Urinary bladder (tissue), 3 donors: ENCODE measurements at regions not wholly inside any gene's neighbourhood (a gene's known extent, or its start where the extent isn't known, plus 50 kb on each side); places are given as distances from the start of the nearest gene placed in this dataset.
"Not testable (repeated sequence)": the region's sequence is repeated elsewhere in the genome, so short reads cannot be mapped to it uniquely, and the experiment has no call there.

ENCODE experiments used
- DNase-seq: peaks from one replicate; pipeline ENCODE4 v3.0.0-alpha.2; 2015; ENCODE audit errors: extremely low spot score
- H3K27ac ChIP-seq: one replicate; pipeline ENCODE4 v1.5.1; 2013; ENCODE audit warnings: low read depth, mild to moderate bottlenecking, moderate library complexity
- H3K36me3 ChIP-seq: one replicate; pipeline ENCODE4 v1.6.1; 2013; ENCODE audit warnings: mild to moderate bottlenecking, moderate library complexity; ENCODE audit not compliant: insufficient read depth
- H3K4me1 ChIP-seq: one replicate; pipeline ENCODE4 v1.6.1; 2013; ENCODE audit warnings: mild to moderate bottlenecking, moderate library complexity; ENCODE audit not compliant: insufficient read depth
- H3K4me3 ChIP-seq: one replicate; pipeline ENCODE4 v1.5.1; 2013; ENCODE audit warnings: low read depth, low read length
- WGBS: extraction: QIAGEN DNeasy Blood & Tissue Kit; methylation state at CpG from one replicate; pipeline ENCODE4 v1.1.7; 2013; 5-methylcytosine and 5-hydroxymethylcytosine counted together
- donor health status: healthy with polysubstance abuse.
- donor health status: healthy.

DNA sequence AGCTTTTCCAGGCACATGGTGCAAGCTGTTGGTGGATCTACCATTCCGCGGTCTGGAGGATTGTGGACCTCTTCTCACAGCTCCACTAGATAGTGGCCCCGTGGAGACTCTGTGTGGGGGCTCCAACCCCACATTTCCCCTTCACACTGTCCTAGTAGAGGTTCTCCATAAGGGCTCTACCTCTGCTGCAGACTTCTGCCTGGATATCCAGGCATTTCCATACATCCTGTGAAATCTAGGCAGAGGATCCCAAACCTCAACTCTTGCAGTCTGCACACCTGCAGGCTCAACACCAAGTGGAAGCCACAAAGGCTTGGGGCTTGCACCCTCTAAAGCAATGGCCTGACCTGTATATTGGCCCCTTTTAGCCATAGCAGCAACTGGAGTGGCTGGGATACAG, 283.4 kb upstream of the KLF4 start:
- Histone ChIP-seq H3K4me3 (no peak overlapping the region), H3K4me1 (no peaks in the 10 kb centered on the region), H3K27ac (no peak overlapping the region), H3K36me3 (no peaks in the 10 kb centered on the region)
- no peak for DNase-seq
- 93% methylated on average over 3 of the region's 3 CpGs for WGBS

DNA sequence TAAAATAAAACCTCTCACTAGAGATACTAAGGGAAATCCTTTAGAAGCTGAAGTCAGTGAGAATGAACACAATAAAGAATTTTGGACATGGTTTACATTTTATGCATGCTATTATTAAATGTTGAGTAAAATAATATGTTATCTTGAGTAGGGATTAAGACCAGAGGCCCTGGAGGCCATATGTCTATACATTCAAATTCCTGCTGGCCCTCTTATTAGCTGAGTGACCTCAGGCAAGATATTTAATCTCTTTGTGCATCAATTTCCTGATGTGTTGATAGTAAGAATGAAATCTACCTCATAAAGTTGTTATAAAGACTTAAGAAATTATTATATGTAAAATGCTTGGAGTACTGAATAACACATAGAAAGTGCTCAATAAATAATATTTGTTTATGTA, 281.1 kb upstream of the KLF4 start:
- H3K4me1 ChIP-seq, result no peaks in the 10 kb centered on the region
- DNase-seq, result no peak
- H3K36me3 ChIP-seq, result no peaks in the 10 kb centered on the region
- H3K27ac ChIP-seq, result no peak overlapping the region
- no peak overlapping the region for H3K4me3 ChIP-seq

DNA sequence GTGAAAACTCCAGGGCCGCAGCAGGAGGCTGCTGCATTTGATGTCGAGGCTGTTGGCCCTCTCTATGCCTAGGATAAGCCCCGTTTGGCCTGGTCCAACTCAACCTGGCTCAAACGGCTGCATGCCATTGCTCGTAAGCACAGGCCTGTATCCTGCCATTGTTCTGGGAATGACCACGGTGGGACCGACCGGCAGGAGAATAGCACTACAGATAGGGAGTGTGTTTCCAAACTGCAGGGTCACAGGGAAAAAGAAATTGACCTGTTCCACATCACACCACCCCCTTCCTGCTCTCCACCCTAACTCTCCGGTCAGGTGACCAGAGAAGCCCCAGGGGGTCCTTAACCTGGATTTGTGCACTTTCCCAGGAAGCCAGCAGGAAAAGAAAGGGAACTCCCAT, 278.7 kb upstream of the KLF4 start:
- H3K36me3 ChIP-seq, result peaks cover 1% of the 10 kb centered on the region
- DNase-seq, result no peak
- H3K27ac ChIP-seq, result no peak overlapping the region

GRCh38 chr9:107767711-107768110, 278.1 kb upstream of the KLF4 start:
- Histone ChIP-seq H3K27ac (no peak overlapping the region), H3K36me3 (peaks cover 1% of the 10 kb centered on the region), H3K4me1 (no peaks in the 10 kb centered on the region), H3K4me3 (no peak overlapping the region)
- DNase-seq, result no peak
- WGBS, result 97% methylated on average over 4 of the region's 4 CpGs

More for the DNA sequence above, 278.7 kb upstream of the KLF4 start:
- Histone ChIP-seq H3K4me3 (no peak overlapping the region), H3K4me1 (no peaks in the 10 kb centered on the region)
- 77% methylated on average over 9 of the region's 9 CpGs for WGBS

DNA sequence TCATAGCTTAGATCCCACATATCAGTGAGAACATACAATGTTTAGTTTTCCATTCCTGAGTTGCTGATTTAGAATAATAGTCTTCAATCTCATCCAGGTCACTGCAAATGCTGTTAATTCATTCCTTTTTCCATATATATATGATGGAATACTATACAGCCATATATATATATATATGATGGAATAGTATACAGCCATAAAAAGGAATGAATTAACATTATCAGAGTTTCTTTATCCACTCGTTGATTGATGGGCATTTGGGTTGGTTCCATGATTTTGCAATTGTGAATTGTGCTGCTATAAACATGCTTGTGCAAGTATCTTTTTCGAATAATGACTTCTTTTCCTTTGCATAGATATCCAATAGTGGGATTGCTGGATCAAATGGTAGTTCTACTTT, 273.9 kb upstream of the KLF4 start:
- DNase-seq, H3K4me3 ChIP-seq, H3K36me3 ChIP-seq, H3K4me1 ChIP-seq, H3K27ac ChIP-seq: not testable (repeated sequence)
- WGBS, result 86% methylated on average over 2 of the region's 2 CpGs

DNA sequence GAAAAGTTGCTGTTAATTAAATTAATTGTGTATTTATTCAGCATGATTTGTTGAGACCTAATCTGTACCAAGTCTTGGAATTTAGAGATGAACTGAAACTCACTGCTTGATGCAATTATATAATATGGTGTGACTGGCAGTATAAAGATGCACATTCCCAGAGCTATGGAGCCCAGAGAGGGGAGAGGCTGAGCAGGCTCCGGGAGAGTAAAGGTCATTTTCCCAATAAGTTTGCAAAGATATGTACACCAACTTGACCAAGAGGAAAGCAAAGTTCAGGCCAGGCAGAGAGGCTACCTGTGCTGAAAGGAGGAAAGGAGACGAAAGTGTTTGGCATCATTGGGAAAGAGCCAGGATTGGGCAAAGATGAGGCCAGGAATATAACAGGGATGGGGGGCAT, 271.7 kb upstream of the KLF4 start:
- WGBS, result 87% methylated on average over 2 of the region's 2 CpGs
- H3K36me3 ChIP-seq, result peaks cover 1% of the 10 kb centered on the region
- no peak for DNase-seq
- no peak overlapping the region for H3K27ac ChIP-seq
- H3K4me3 ChIP-seq, result no peak overlapping the region
- no peaks in the 10 kb centered on the region for H3K4me1 ChIP-seq

- 71% methylated on average over 12 of the region's 12 CpGs for WGBS
- Histone ChIP-seq H3K36me3 (peaks cover 1% of the 10 kb centered on the region), H3K4me3 (no peak overlapping the region), H3K27ac (no peak overlapping the region), H3K4me1 (no peaks in the 10 kb centered on the region)
- no peak for DNase-seq
Observed at GRCh38 chr9:107760469-107761242, 271.1 kb upstream of the KLF4 start.

DNA sequence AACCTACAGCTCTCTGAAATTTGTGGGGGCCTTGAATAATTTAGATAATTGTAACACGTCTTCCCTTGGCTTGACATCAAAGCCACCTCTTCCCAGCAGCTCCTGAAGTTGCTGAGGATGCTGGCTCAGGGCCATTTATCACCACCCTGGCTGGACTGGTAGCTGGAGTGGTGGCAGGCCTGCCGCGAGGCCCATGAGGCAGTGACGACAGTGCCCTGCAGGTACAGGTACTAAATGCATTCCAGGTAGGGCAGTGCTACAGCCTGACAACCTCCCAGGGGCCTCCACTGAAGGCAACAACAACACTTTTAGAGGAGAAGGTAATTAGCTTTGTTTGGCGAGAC, 270.2 kb upstream of the KLF4 start:
- 87% methylated on average over 5 of the region's 5 CpGs for WGBS
- no peaks in the 10 kb centered on the region for H3K4me1 ChIP-seq

GRCh38 chr9:107759009-107759822, 269.6 kb upstream of the KLF4 start:
- Histone ChIP-seq H3K4me3 (no peak overlapping the region), H3K36me3 (no peaks in the 10 kb centered on the region), H3K27ac (no peak overlapping the region), H3K4me1 (no peaks in the 10 kb centered on the region)
- 95% methylated on average over 5 of the region's 5 CpGs for WGBS
- no peak for DNase-seq

More for the DNA sequence above, 270.2 kb upstream of the KLF4 start:
- no peak for DNase-seq
- no peak overlapping the region for H3K4me3 ChIP-seq
- H3K27ac ChIP-seq, result no peak overlapping the region
- H3K36me3 ChIP-seq, result no peaks in the 10 kb centered on the region

GRCh38 chr9:107756091-107756490, 266.5 kb upstream of the KLF4 start:
- DNase-seq, result no peak
- no peak overlapping the region for H3K27ac ChIP-seq
- no peak overlapping the region for H3K4me3 ChIP-seq
- H3K36me3 ChIP-seq, result no peaks in the 10 kb centered on the region
- H3K4me1 ChIP-seq, result peaks cover 4% of the 10 kb centered on the region
- 98% methylated on average over 1 of the region's 1 CpG for WGBS

DNA sequence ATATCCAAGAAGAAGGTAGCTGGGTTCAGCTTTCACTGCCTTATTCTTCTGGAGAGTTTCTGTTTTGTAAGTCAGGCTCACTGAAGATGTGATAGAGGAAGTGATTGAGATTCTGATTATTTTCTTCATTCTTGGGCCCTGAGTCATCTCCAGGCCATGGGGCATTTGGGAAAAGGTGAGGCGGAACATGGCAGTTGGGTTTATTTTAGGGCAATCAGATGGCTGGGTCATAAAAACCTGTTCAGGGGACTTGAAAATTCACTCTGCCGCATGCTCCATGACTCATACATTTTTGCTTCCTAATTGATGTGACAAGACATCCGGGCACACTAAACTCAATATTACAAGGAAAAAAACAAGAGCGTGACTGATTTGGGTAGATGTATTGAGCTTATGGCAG, 265.7 kb upstream of the KLF4 start:
- Histone ChIP-seq H3K27ac (no peak overlapping the region), H3K4me1 (peaks cover 4% of the 10 kb centered on the region), H3K36me3 (no peaks in the 10 kb centered on the region), H3K4me3 (no peak overlapping the region)
- 63% methylated on average over 4 of the region's 4 CpGs for WGBS
- peak; percentile 62 for DNase-seq

- DNase-seq, result no peak
- no peak overlapping the region for H3K4me3 ChIP-seq
- peaks cover 4% of the 10 kb centered on the region for H3K4me1 ChIP-seq
- peak overlapping the region; percentile 75 for H3K27ac ChIP-seq
- no peaks in the 10 kb centered on the region for H3K36me3 ChIP-seq
- 28% methylated on average over 5 of the region's 5 CpGs for WGBS
Observed at GRCh38 chr9:107751567-107752210, 262.1 kb upstream of the KLF4 start.

- DNase-seq, result no peak
- Histone ChIP-seq H3K36me3 (no peaks in the 10 kb centered on the region), H3K27ac (peak overlapping the region; percentile 68), H3K4me3 (no peak overlapping the region), H3K4me1 (peaks cover 4% of the 10 kb centered on the region)
- WGBS, result 11% methylated on average over 7 of the region's 8 CpGs
Observed at GRCh38 chr9:107750741-107751566, 261.4 kb upstream of the KLF4 start.
